HPDE6-E6E7 (cell line): ENCODE measurements at regions not wholly inside any gene's neighbourhood (a gene's known extent, or its start where the extent isn't known, plus 50 kb on each side); places are given as distances from the start of the nearest gene placed in this dataset.

Source experiments
- DNase-seq: peaks from one replicate; pipeline ENCODE4 v3.0.0; 2011; ENCODE audit warnings: missing footprints; ENCODE audit errors: extremely low spot score

GRCh38 chr2:37471994-37472393 lies 127.6 kb downstream of the QPCT start:
- no peak for DNase-seq

- DNase-seq: peak; percentile 32
These were observed 128.5 kb downstream of the QPCT start for GRCh38 chr2:37472959-37473358.

- no peak for DNase-seq
These were observed 132.0 kb downstream of the QPCT start for GRCh38 chr2:37476411-37476810.

DNA sequence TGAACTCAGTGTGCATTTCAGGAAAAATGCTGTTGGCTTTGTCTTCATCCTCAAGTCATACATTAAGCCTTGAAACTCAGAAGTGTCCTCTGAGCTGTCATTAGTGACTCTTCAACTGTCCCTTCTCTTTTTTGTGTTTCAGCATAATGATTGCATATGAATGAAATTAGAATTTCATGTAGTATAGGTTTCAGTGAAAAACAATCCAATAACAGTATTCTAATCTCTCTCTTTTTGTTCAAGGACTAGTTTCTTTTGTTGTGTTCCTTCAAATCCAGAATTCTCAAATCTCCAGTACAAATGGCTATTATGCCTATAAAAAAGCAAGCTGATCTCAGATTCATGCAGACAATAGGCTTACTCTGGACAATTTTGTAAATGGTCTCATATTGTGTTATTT lies 133.5 kb downstream of the QPCT start:
- no peak for DNase-seq

DNA sequence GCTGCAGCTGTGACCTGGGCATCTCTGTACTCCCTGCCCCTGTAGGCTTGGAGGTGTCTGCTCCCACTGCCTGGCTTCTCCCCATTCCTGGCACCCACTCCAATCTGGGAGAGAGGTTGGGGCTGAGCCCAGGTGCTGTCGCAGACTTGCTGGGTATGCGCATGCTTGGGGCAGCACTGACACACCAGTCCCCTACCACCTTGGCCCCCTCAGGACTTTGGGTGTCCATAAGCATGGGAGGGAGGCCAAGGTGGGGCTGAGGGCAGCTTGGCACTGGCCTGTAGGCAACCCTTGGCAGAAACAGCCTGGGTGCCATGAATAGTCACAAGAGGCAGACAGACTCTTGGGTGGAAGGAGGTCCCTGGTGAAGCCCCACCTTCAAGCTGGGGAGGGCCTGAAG lies 136.8 kb downstream of the QPCT start:
- no peak for DNase-seq

DNA sequence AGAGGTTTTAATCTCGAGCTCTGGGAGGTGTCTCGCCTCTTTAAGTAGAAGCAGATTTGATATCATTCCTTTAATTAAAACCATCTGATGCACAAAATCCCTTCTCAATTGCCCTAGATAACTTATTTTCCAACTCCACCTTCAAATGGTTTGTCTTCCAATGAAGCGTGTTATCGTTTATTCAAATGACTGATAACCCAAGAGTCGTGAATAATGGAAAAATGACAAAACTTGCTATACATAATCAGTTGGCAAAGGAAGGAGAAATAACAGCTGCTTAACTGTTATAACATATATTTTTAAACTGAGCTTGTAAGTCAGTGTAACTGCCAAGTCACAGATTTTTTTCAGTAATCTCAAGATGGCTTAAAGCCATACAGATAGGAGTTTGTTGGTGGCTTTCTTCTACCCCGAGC lies 144.6 kb downstream of the QPCT start:
- no peak for DNase-seq

- no peak for DNase-seq
These were observed 145.1 kb downstream of the QPCT start for GRCh38 chr2:37489536-37489935.

- no peak for DNase-seq
These were observed 149.0 kb downstream of the QPCT start for GRCh38 chr2:37493425-37493824.

DNA sequence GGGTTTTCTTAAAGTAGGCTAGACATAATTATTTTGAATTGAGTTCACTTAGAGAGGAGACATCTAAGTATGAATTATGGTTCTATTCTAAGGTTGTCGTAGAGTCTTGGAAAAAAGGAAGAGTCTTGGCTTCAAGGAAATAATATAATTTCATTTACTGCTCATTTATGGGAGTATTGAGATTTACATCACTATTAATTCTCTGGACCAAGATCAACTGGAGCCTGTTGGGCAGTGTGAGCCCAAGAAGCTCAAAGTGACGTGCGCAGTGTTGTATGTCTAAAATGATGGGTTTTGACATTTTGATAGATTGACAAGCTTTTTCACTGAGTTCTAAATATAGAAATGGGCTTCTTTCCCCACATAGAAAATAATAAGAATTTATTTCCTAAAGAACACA lies 154.7 kb downstream of the QPCT start:
- DNase-seq: no peak

GRCh38 chr2:37500031-37500430 lies 155.6 kb downstream of the QPCT start:
- no peak for DNase-seq

- DNase-seq: no peak
These were observed 156.7 kb downstream of the QPCT start for GRCh38 chr2:37501113-37501512.

- no peak for DNase-seq
These were observed 162.1 kb downstream of the QPCT start for GRCh38 chr2:37506407-37507050.

GRCh38 chr2:37507051-37507410 lies 162.6 kb downstream of the QPCT start:
- DNase-seq: no peak

DNA sequence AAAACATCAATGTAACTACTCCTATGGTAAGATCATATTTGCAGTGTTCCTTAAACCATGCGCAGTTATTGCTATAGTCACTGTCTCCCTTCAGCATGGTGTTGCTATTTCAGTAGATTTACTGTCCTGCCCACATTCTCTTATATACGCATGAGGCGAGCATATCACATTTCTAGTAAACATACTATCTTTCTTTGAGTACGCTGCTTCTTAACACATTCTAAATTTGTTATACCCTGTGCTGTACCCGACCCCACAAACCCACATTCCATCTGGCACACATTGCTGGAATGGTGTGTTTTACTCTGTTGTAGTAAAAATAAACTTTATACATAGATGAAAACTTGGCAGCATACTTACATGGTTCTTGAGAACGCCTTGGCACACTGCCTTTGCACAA lies 163.3 kb downstream of the QPCT start:
- DNase-seq: no peak

GRCh38 chr2:37512971-37513370 lies 158.5 kb downstream of the CDC42EP3 start:
- no peak for DNase-seq

GRCh38 chr2:37523814-37524362 lies 147.6 kb downstream of the CDC42EP3 start:
- no peak for DNase-seq

- no peak for DNase-seq
These were observed 145.1 kb downstream of the CDC42EP3 start for GRCh38 chr2:37526323-37526722.

DNA sequence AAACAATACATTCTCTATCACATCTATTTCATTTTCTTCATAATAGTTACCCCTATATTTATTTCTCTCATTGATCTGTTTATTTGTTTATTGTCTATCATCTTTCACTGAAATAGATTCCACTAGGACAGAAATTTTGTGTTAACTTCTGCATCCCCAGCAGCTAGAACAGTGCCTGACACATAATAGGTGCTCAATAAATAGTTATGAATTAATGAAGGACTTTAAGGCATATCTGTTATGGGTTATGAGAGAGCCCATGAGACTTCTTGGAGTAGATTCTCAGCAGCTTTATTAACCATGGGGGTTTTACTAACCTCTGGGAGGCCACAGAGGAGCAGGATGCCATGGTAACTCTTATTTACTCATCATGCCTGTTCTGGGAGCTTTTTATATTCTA lies 144.6 kb downstream of the CDC42EP3 start:
- DNase-seq: no peak

DNA sequence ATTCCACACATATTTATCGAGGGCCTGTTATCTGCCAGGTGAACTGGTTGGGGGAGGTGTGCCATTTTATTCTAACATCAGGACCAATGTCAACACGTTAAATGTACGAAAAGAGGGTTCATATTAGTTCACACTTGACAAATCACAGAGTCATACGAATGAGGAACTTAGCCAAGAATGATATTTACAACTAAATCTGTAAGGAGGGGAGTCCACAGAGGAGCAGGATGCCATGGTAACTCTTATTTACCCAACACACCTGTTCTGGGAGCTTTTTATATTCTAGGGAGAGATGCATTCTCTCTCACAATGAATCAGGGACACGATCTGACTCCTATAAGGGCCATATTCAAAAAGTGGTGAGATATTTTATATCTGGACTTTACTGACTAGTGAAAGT lies 144.1 kb downstream of the CDC42EP3 start:
- DNase-seq: no peak

GRCh38 chr2:37529830-37530415 lies 141.5 kb downstream of the CDC42EP3 start:
- no peak for DNase-seq

GRCh38 chr2:37532503-37532902 lies 138.9 kb downstream of the CDC42EP3 start:
- no peak for DNase-seq

DNA sequence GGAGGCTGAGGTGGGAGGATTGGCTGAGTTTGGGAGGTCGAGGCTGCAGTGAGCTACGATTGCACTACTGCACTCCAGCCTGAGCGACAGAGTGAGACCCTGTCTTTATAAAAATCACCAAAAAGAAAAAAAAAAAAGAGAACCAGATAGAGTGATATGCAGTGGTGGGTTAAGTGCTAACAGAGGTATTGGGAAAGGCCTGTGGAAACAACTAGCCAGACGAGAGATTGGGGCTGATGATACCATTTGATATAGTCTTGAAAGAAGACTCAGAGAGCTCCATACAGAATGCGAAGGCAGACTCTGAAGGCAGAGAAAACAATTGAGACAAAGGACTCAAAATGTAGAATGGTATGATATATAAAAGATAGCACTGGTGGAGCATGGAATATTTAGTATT lies 134.1 kb downstream of the CDC42EP3 start:
- no peak for DNase-seq

DNA sequence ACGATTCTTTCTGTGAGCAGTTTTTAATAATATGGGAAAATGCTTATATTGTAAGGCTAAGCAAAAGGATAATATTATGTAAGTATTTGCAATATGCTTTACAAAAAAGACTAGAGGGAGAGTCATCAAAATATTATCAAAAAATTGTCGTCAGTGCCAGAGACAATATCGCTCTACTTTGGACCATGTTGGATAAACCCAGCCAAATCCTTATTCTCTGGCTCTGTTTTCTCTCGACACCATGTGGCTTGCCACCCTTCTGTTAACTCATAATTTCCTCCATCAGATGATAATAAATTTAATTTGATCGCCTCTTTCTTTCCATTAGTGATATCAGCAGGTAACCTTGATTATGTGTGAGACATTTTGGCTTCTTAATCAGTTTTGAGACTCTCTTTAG lies 129.9 kb downstream of the CDC42EP3 start:
- no peak for DNase-seq
